HFF-Myc (cell line): ENCODE measurements at regions not wholly inside any gene's neighbourhood (a gene's known extent, or its start where the extent isn't known, plus 50 kb on each side); places are given as distances from the start of the nearest gene placed in this dataset.

Experiments used
- DNase-seq: peaks from one replicate; pipeline ENCODE4 v3.0.0-alpha.2; 2011; ENCODE audit warnings: low read depth; ENCODE audit errors: extremely low read depth
- H3K4me3 ChIP-seq: replicated peaks from 2 replicates; pipeline ENCODE4 v1.5.1; 2011; ENCODE audit warnings: low read depth, mild to moderate bottlenecking, control low read depth, low read length
- CTCF ChIP-seq: IDR thresholded peaks from 2 replicates; pipeline ENCODE4 v1.5.1; 2012; ENCODE audit warnings: mild to moderate bottlenecking, low read depth, low read length, control low read depth; ENCODE audit errors: missing control alignments

GRCh38 chr11:104699981-104700380 is 198.3 kb downstream of the CASP12 start:
- DNase-seq: no peak
- TF ChIP-seq CTCF: no peak
- no peak overlapping the region for H3K4me3 ChIP-seq

- no peak overlapping the region for H3K4me3 ChIP-seq
- no peak for DNase-seq
- no peak for TF ChIP-seq CTCF
Observed at GRCh38 chr11:104695065-104695463, 203.2 kb downstream of the CASP12 start.

GRCh38 chr11:104694259-104695064 is 203.8 kb downstream of the CASP12 start:
- peak; percentile 19 for DNase-seq
- no peak for TF ChIP-seq CTCF
- H3K4me3 ChIP-seq: no peak overlapping the region

GRCh38 chr11:104692751-104693150 is 205.5 kb downstream of the CASP12 start:
- DNase-seq: no peak
- H3K4me3 ChIP-seq: no peak overlapping the region
- TF ChIP-seq CTCF: no peak

- no peak for DNase-seq
- no peak for TF ChIP-seq CTCF
- H3K4me3 ChIP-seq: no peak overlapping the region
Observed at GRCh38 chr11:104691129-104691528, 207.1 kb downstream of the CASP12 start.

- peak; percentile 30 for DNase-seq
- TF ChIP-seq CTCF: no peak
- no peak overlapping the region for H3K4me3 ChIP-seq
Observed at GRCh38 chr11:104690241-104690640, 208.0 kb downstream of the CASP12 start.

GRCh38 chr11:104688731-104689130 is 209.5 kb downstream of the CASP12 start:
- no peak overlapping the region for H3K4me3 ChIP-seq
- DNase-seq: no peak
- no peak for TF ChIP-seq CTCF
